T-helper 2 cell treated with Interferon-gamma antibody and Interleukin-4, amounts not matched to agents 5 μg/mL and 100 μg/mL, for 36 hours (primary cell): ENCODE measurements at regions not wholly inside any gene's neighbourhood (a gene's known extent, or its start where the extent isn't known, plus 50 kb on each side); places are given as distances from the start of the nearest gene placed in this dataset.

ENCODE experiments used
- DNase-seq: peaks from one replicate; pipeline ENCODE4 v3.0.0; 2021; ENCODE audit warnings: low spot score
- H3K27ac Mint-ChIP-seq: one replicate; pipeline ENCODE4 v1.8.0; 2021; ENCODE audit warnings: mild to moderate bottlenecking, mixed read lengths
- H3K27me3 Mint-ChIP-seq: one replicate; pipeline ENCODE4 v1.8.0; 2021; ENCODE audit warnings: low read depth, mixed read lengths
- H3K36me3 Mint-ChIP-seq: one replicate; pipeline ENCODE4 v1.8.0; 2021; ENCODE audit warnings: low read depth, mixed read lengths
- H3K4me1 Mint-ChIP-seq: one replicate; pipeline ENCODE4 v1.8.0; 2021; ENCODE audit warnings: low read depth, mixed read lengths
- H3K4me3 Mint-ChIP-seq: one replicate; pipeline ENCODE4 v1.8.0; 2022; ENCODE audit warnings: mild to moderate bottlenecking, moderate library complexity, mixed read lengths
- H3K9me3 Mint-ChIP-seq: one replicate; pipeline ENCODE4 v1.8.0; 2021; ENCODE audit warnings: mixed read lengths

GRCh38 chr2:59575191-59575590 is 978.3 kb downstream of the BCL11A start:
- Mint-ChIP-seq H3K36me3 (no peaks in the 10 kb centered on the region), H3K27me3 (no peaks in the 10 kb centered on the region), H3K9me3 (no peaks in the 10 kb centered on the region), H3K27ac (no peak overlapping the region), H3K4me1 (no peaks in the 10 kb centered on the region), H3K4me3 (no peak overlapping the region)
- DNase-seq, result no peak

GRCh38 chr2:59572227-59572626 is 981.2 kb downstream of the BCL11A start:
- Mint-ChIP-seq H3K9me3 (no peaks in the 10 kb centered on the region), H3K36me3 (no peaks in the 10 kb centered on the region), H3K27ac (no peak overlapping the region), H3K4me1 (no peaks in the 10 kb centered on the region), H3K4me3 (no peak overlapping the region), H3K27me3 (no peaks in the 10 kb centered on the region)
- DNase-seq, result no peak

GRCh38 chr2:59570818-59571217 is 982.6 kb downstream of the BCL11A start:
- H3K4me1 Mint-ChIP-seq, result no peaks in the 10 kb centered on the region
- H3K27me3 Mint-ChIP-seq, result no peaks in the 10 kb centered on the region
- H3K4me3 Mint-ChIP-seq, result no peak overlapping the region
- H3K27ac Mint-ChIP-seq, result no peak overlapping the region
- no peaks in the 10 kb centered on the region for H3K36me3 Mint-ChIP-seq
- DNase-seq, result no peak
- H3K9me3 Mint-ChIP-seq, result no peaks in the 10 kb centered on the region

- H3K36me3 Mint-ChIP-seq, result no peaks in the 10 kb centered on the region
- H3K27me3 Mint-ChIP-seq, result no peaks in the 10 kb centered on the region
- no peaks in the 10 kb centered on the region for H3K4me1 Mint-ChIP-seq
- H3K9me3 Mint-ChIP-seq, result no peaks in the 10 kb centered on the region
- H3K4me3 Mint-ChIP-seq, result no peak overlapping the region
- DNase-seq, result no peak
- no peak overlapping the region for H3K27ac Mint-ChIP-seq
These were observed 984.3 kb downstream of the BCL11A start for GRCh38 chr2:59569124-59569523.

- DNase-seq, result no peak
- Mint-ChIP-seq H3K27me3 (no peaks in the 10 kb centered on the region), H3K4me1 (no peaks in the 10 kb centered on the region), H3K27ac (no peak overlapping the region), H3K9me3 (no peaks in the 10 kb centered on the region), H3K36me3 (no peaks in the 10 kb centered on the region), H3K4me3 (no peak overlapping the region)
These were observed 985.0 kb downstream of the BCL11A start for GRCh38 chr2:59568461-59568860.

- no peak for DNase-seq
- no peak overlapping the region for H3K4me3 Mint-ChIP-seq
- no peaks in the 10 kb centered on the region for H3K9me3 Mint-ChIP-seq
- H3K27me3 Mint-ChIP-seq, result no peaks in the 10 kb centered on the region
- H3K36me3 Mint-ChIP-seq, result no peaks in the 10 kb centered on the region
- no peaks in the 10 kb centered on the region for H3K4me1 Mint-ChIP-seq
- no peak overlapping the region for H3K27ac Mint-ChIP-seq
These were observed 986.3 kb downstream of the BCL11A start for GRCh38 chr2:59567151-59567550.

GRCh38 chr2:59566739-59567138 is 986.7 kb downstream of the BCL11A start:
- H3K4me1 Mint-ChIP-seq, result no peaks in the 10 kb centered on the region
- H3K9me3 Mint-ChIP-seq, result no peaks in the 10 kb centered on the region
- H3K4me3 Mint-ChIP-seq, result no peak overlapping the region
- H3K27me3 Mint-ChIP-seq, result no peaks in the 10 kb centered on the region
- no peak overlapping the region for H3K27ac Mint-ChIP-seq
- H3K36me3 Mint-ChIP-seq, result no peaks in the 10 kb centered on the region
- no peak for DNase-seq

GRCh38 chr2:59561281-59561680 is 992.2 kb downstream of the BCL11A start:
- no peak overlapping the region for H3K27ac Mint-ChIP-seq

GRCh38 chr2:59560769-59561168 is 992.7 kb downstream of the BCL11A start:
- H3K4me3 Mint-ChIP-seq, result no peak overlapping the region
- DNase-seq, result no peak
- no peaks in the 10 kb centered on the region for H3K27me3 Mint-ChIP-seq
- H3K9me3 Mint-ChIP-seq, result no peaks in the 10 kb centered on the region
- no peaks in the 10 kb centered on the region for H3K4me1 Mint-ChIP-seq
- no peaks in the 10 kb centered on the region for H3K36me3 Mint-ChIP-seq
- H3K27ac Mint-ChIP-seq, result no peak overlapping the region

More at GRCh38 chr2:59561281-59561680, 992.2 kb downstream of the BCL11A start:
- Mint-ChIP-seq H3K36me3 (no peaks in the 10 kb centered on the region), H3K9me3 (no peaks in the 10 kb centered on the region), H3K27me3 (no peaks in the 10 kb centered on the region), H3K4me3 (no peak overlapping the region), H3K4me1 (no peaks in the 10 kb centered on the region)
- no peak for DNase-seq

- no peak overlapping the region for H3K4me3 Mint-ChIP-seq
- H3K36me3 Mint-ChIP-seq, result no peaks in the 10 kb centered on the region
- no peaks in the 10 kb centered on the region for H3K4me1 Mint-ChIP-seq
- H3K9me3 Mint-ChIP-seq, result no peaks in the 10 kb centered on the region
- DNase-seq, result no peak
- H3K27me3 Mint-ChIP-seq, result no peaks in the 10 kb centered on the region
- no peak overlapping the region for H3K27ac Mint-ChIP-seq
These were observed 1012.6 kb downstream of the BCL11A start for GRCh38 chr2:59540864-59541263.

- no peaks in the 10 kb centered on the region for H3K9me3 Mint-ChIP-seq
- no peak for DNase-seq
- H3K4me3 Mint-ChIP-seq, result no peak overlapping the region
- no peak overlapping the region for H3K27ac Mint-ChIP-seq
- no peaks in the 10 kb centered on the region for H3K27me3 Mint-ChIP-seq
- H3K36me3 Mint-ChIP-seq, result no peaks in the 10 kb centered on the region
- H3K4me1 Mint-ChIP-seq, result no peaks in the 10 kb centered on the region
These were observed 1015.0 kb downstream of the BCL11A start for GRCh38 chr2:59538398-59538911.

GRCh38 chr2:59532808-59533207 is 1020.6 kb downstream of the BCL11A start:
- Mint-ChIP-seq H3K4me3 (no peak overlapping the region), H3K27ac (no peak overlapping the region), H3K4me1 (no peaks in the 10 kb centered on the region), H3K36me3 (no peaks in the 10 kb centered on the region), H3K9me3 (no peaks in the 10 kb centered on the region), H3K27me3 (no peaks in the 10 kb centered on the region)
- DNase-seq, result no peak

GRCh38 chr2:59530258-59530657 is 1023.2 kb downstream of the BCL11A start:
- no peak for DNase-seq
- Mint-ChIP-seq H3K27ac (no peak overlapping the region), H3K4me3 (no peak overlapping the region), H3K9me3 (no peaks in the 10 kb centered on the region), H3K27me3 (no peaks in the 10 kb centered on the region), H3K4me1 (no peaks in the 10 kb centered on the region), H3K36me3 (no peaks in the 10 kb centered on the region)

GRCh38 chr2:59529726-59530125 is 1023.7 kb downstream of the BCL11A start:
- no peaks in the 10 kb centered on the region for H3K9me3 Mint-ChIP-seq
- no peaks in the 10 kb centered on the region for H3K36me3 Mint-ChIP-seq
- H3K4me1 Mint-ChIP-seq, result no peaks in the 10 kb centered on the region
- H3K27me3 Mint-ChIP-seq, result no peaks in the 10 kb centered on the region
- no peak for DNase-seq
- no peak overlapping the region for H3K27ac Mint-ChIP-seq
- no peak overlapping the region for H3K4me3 Mint-ChIP-seq

- Mint-ChIP-seq H3K9me3 (no peaks in the 10 kb centered on the region), H3K27ac (no peak overlapping the region), H3K27me3 (no peaks in the 10 kb centered on the region), H3K4me3 (no peak overlapping the region), H3K36me3 (no peaks in the 10 kb centered on the region), H3K4me1 (no peaks in the 10 kb centered on the region)
- DNase-seq, result no peak
These were observed 1024.9 kb downstream of the BCL11A start for GRCh38 chr2:59528525-59528924.
